HG03520 (cell line): ENCODE measurements at regions not wholly inside any gene's neighbourhood (a gene's known extent, or its start where the extent isn't known, plus 50 kb on each side); places are given as distances from the start of the nearest gene placed in this dataset.

Source experiments
- ATAC-seq: cut with Tn5 transposase; IDR thresholded peaks from one replicate; pipeline ENCODE4 v1.9.1; 2021; ENCODE audit warnings: mild to moderate bottlenecking, moderate library complexity; ENCODE audit not compliant: unreplicated experiment

DNA sequence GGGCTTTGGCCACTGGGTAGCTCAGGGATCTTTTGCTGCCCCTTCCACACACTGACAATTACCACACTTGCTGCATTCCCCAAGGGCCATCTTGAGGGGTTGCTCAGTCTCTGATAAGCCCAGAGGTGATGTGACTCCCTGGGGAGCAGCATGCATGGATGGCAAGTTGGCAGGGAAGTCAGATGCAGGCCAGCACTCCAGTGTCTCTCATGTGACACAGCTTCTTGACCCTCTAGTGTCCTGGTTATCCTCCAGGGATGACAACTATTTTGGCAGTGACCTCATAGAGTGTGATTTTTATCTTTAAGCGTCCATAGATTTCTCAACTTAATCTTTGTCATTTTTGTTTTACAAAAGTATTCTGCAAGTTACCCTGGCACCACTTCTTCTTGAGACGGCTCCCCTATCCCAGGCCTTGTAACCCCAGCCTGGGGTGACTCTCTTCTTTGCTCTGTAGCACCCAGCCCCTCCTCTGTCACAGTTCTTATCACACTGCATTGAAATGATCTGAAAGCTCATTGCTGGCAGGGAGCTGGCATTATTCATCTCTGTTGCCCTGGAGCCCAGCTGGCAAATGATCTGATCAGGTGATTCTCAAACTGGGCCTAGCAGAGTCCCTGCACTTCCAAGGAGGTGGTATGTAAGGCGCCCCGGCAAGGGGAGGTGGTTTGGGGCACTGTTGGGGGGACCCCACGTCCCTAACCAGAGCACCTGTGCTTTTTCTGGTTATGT is 72.6 kb downstream of the TENT5C start:
- no peak for ATAC-seq

DNA sequence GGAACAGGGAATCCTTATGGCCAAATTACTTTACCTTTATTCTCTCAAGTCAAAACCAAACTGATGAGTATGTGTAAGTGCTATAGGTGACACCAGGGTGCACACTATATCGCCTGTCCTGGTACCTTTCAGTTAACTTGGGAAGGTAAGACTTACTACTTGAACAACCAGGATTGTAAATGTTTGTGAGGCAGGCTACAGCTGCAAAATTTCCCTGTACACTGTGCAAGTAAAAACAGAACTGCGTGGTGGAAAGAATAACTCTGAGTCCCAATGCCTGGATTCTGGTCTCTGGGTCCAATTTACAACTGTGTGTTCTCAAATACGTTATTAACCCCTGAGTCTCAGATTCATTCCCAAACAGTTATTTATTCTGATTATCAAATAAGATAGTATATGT is 73.5 kb downstream of the TENT5C start:
- no peak for ATAC-seq

DNA sequence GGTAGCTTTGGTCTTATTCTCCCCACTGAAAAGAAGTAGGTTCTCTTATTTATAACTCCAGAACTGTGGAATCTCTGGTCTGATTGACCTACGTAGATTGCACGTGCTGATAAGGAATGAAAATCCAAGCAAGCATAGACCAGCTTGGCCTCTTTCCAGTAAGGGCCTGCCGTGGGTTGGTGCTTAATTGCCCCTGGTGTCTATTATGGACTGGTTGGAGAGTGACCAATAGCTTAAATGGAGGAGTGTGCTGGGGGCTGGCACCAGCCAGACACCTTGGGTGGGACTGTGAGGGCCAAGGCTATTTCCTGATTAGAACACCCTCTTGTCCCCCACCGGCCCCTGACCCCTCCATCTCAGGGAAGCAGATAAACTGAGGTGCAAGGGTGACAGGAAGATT is 74.0 kb downstream of the TENT5C start:
- ATAC-seq, result no peak

DNA sequence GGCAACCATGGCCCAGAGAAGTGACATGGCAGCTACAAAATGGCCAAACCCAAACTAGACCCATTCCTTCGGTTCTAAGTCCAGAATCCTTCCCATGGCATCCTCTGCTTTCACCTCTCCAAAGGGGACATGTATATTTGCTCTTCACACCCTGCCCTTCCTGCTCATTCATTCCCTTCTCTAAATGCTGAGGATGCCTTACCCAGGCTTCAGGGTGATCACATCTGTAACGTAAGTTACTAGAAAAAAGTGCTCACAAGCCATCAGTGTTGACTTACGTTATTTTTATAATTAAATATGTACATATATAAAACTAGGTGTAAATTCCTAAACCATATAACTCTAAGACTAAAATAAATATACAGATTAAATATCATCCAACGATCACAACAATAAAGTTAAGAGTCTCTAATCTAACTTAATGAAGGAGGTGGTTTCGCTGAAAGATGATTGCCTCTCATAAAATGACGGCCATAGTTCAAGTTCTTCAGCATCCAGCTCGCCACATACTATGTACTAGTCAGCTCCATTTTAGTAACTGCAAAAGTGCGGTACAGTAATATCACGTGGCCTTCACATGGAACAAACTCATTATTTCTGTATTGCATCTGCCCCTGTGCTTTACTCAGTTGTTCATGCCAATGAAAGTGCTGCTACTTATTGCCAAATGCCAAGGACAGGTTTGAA is 74.6 kb downstream of the TENT5C start:
- no peak for ATAC-seq

- no peak for ATAC-seq
These were observed 75.4 kb downstream of the TENT5C start for GRCh38 chr1:117681093-117681900.

- ATAC-seq, result no peak
These were observed 76.0 kb downstream of the TENT5C start for GRCh38 chr1:117681901-117682250.

GRCh38 chr1:117682372-117682771 is 76.5 kb downstream of the TENT5C start:
- no peak for ATAC-seq

GRCh38 chr1:117683571-117684285 is 77.9 kb downstream of the TENT5C start:
- no peak for ATAC-seq

DNA sequence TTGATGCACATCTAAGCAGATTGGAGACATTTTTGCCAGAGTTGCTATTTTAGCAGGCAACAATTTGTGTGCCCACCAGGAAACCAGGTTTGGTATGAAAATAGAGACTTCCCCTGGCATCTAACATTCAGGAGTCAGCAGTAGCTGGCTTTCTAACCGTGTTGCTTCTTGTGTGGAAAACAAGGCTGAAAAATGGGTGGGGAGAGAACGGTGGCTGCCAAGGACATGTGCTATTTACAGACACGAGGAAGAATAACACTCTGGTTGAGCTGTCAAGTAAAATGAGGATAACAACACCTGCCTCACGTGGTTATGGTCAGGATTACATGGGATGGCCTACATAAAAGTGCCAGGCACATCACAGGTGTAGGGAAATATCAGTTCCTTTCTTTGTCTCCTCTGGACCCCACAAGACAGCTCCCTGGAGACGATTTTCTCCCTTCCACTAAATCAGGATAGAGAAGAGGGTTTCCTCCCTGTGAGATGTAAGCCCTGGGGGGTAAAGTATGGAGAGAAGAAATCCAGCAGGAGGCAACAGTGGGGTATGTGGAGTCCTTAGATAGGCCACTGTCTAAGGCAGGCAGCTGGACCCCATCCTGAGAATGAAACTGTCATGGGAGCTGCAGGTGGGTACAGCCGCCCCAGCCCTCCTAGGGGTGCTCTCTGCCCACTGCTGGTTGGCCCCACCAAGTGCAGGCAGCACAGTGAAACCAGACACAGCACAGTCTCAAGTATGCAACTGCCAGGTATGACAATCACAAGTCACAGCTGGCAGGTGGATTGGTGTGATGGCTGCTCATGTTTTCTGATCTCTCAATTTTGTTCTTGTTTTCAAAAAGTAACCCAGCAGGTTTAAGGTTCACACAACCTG is 80.3 kb downstream of the TENT5C start:
- ATAC-seq, result no peak

- ATAC-seq, result no peak
These were observed 81.1 kb downstream of the TENT5C start for GRCh38 chr1:117686907-117687306.

- no peak for ATAC-seq
These were observed 84.3 kb downstream of the TENT5C start for GRCh38 chr1:117689997-117690625.

GRCh38 chr1:117691942-117692341 is 86.1 kb downstream of the TENT5C start:
- no peak for ATAC-seq

DNA sequence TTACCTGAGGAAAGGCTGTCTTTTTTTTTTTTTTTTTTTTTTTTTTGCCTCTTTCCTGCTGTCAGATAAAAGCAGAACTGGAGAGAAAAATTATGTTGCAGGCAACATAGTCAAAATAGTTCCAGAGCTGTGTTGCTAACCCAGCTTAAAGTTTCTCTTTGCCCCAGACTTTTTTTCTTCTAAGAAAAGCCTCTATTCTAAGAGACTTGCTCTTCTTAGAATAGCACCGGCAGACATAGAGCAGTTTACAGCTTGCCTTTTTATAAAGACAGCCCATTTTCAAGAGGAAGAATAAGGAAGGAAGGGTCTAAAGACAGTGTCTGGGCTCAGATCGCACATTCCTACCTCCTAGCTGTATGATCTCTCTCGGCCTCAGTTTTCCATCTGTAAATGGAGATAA is 88.7 kb downstream of the TENT5C start:
- ATAC-seq, result no peak

GRCh38 chr1:117695796-117696490 is 90.1 kb downstream of the TENT5C start:
- no peak for ATAC-seq

GRCh38 chr1:117696561-117696960 is 90.7 kb downstream of the TENT5C start:
- no peak for ATAC-seq

DNA sequence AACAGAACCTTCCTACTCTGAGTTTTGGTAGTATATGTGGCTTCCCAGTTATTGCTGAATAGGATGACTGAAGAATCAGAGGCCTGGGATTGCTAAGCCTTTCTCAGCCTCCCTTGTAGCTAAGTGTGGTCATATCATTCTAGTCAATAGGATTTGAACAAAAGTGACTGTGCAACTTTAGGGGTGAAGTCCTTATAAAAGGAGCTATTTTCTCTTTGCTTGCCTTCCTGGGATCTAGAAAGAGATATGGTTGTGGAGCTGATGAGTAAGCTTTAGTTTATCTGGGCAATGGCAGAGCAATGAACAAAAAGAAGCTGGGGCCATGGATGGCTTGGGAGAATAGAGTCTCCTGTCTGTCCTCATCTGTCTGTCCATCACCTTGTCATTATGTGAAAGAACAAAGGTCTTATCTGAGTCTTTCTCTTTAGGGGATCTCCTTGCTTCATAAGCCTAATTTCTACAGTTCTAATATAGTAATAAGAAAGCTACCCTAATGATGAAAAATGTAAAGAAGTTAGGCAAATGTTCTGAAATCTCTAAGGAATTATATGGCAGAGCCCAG is 91.5 kb downstream of the TENT5C start:
- no peak for ATAC-seq

- no peak for ATAC-seq
These were observed 92.7 kb downstream of the TENT5C start for GRCh38 chr1:117698398-117699160.

DNA sequence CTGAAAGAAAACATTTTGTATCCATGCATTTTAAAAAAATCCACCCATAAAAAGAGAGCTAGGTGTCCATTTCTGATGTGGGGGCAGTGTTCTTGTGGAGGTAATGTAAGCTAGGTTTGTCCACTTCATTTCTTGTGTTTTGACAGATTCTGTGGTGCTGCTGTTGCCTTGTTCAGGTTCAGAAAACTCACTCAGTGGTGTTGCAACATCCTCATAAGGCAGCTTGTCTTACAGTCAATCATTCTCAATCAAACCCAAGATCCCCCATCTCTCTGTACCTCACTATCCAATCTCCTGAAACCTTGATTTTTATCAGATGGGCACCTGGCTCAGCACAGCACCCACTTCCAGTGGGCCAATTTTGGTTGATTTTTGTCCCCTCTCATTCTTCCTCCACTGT is 94.1 kb downstream of the TENT5C start:
- ATAC-seq, result no peak
